PC-3 (cell line): ENCODE measurements at regions not wholly inside any gene's neighbourhood (a gene's known extent, or its start where the extent isn't known, plus 50 kb on each side); places are given as distances from the start of the nearest gene placed in this dataset.

Experiments used
- ATAC-seq: fragments of 200-7000 bp; cut with Tn5 transposase; 2 replicates; pipeline ENCODE4 v1.9.1; 2020; ENCODE audit warnings: mild to moderate bottlenecking, moderate library complexity
- BruUV-seq: library from RNA; stranded (reverse); fragments of 400-500 nt; replicated peaks from 2 replicates; lab custom pipeline; 2021; lab: Mats Ljungman, UMichigan
- CTCF ChIA-PET: fragments of 300-600 bp; sonication (Branson Sonifier 250); formaldehyde crosslinking; loops from one replicate; lab custom pipeline; 2022; ENCODE audit warnings: antibody characterized with exemption; lab: Charles Lee
- POLR2A ChIA-PET: fragments of 300-600 bp; sonication (Branson Sonifier 250); formaldehyde crosslinking; loops from one replicate; lab custom pipeline; 2022; ENCODE audit warnings: antibody characterized with exemption; ENCODE audit not compliant: unreplicated experiment; lab: Charles Lee
- DNase-seq: peaks from one replicate; pipeline ENCODE4 v3.0.0-alpha.2; 2015
- H2AFZ ChIP-seq: fragments of 300-600 bp; sonication (generic); 2 replicates; pipeline ENCODE4 v1.6.0; 2016; ENCODE audit warnings: antibody characterized with exemption, low read length
- H3F3A ChIP-seq: fragments of 300-600 bp; sonication (generic); one replicate; pipeline ENCODE4 v1.6.0; 2017; ENCODE audit warnings: antibody characterized with exemption, low read length, control low read depth, mild to moderate bottlenecking; ENCODE audit not compliant: unreplicated experiment
- H3K27ac ChIP-seq: fragments of 300-600 bp; sonication (generic); 2 replicates; pipeline ENCODE4 v1.5.1; 2016; ENCODE audit warnings: mild to moderate bottlenecking, low read length
- H3K27me3 ChIP-seq: fragments of 300-600 bp; sonication (generic); 2 replicates; pipeline ENCODE4 v1.6.1; 2016; ENCODE audit warnings: low read length, mixed read lengths
- H3K36me3 ChIP-seq: fragments of 300-600 bp; sonication (generic); 2 replicates; pipeline ENCODE4 v1.6.1; 2016; ENCODE audit warnings: low read depth, mixed run types, low read length, mixed read lengths
- H3K4me1 ChIP-seq: fragments of 300-600 bp; sonication (generic); 2 replicates; pipeline ENCODE4 v1.5.1; 2016; ENCODE audit warnings: low read length; ENCODE audit not compliant: insufficient read depth
- H3K4me2 ChIP-seq: fragments of 300-600 bp; sonication (generic); 2 replicates; pipeline ENCODE4 v1.6.0; 2016; ENCODE audit warnings: low read length
- H3K4me3 ChIP-seq: fragments of 300-600 bp; sonication (generic); 2 replicates; pipeline ENCODE4 v1.5.1; 2016; ENCODE audit warnings: mild to moderate bottlenecking, low read length, mixed read lengths
- H3K79me2 ChIP-seq: fragments of 300-600 bp; sonication (generic); 2 replicates; pipeline ENCODE4 v1.6.1; 2017; ENCODE audit warnings: low read length, mixed read lengths
- H3K9ac ChIP-seq: fragments of 300-600 bp; sonication (generic); 2 replicates; pipeline ENCODE4 v1.6.0; 2016; ENCODE audit warnings: mild to moderate bottlenecking, low read length
- H3K9me2 ChIP-seq: fragments of 300-600 bp; sonication (generic); replicated peaks from 2 replicates; pipeline ENCODE4 v1.6.1; 2016; ENCODE audit warnings: mixed run types, low read length, mixed read lengths
- H3K9me3 ChIP-seq: fragments of 300-600 bp; sonication (generic); 2 replicates; pipeline ENCODE4 v1.6.1; 2016; ENCODE audit warnings: low read length, mixed read lengths
- H4K20me1 ChIP-seq: fragments of 300-600 bp; sonication (generic); 2 replicates; pipeline ENCODE4 v1.6.1; 2016; ENCODE audit warnings: low read length, mixed read lengths
- EZH2 ChIP-seq: fragments of 300-600 bp; sonication (generic); IDR thresholded peaks from one replicate; pipeline ENCODE4 v1.6.1; 2017; ENCODE audit warnings: antibody characterized with exemption, mild to moderate bottlenecking, low read length; ENCODE audit not compliant: unreplicated experiment
- EZH2phosphoT487 ChIP-seq: fragments of 300-600 bp; sonication (generic); IDR thresholded peaks from 2 replicates; pipeline ENCODE4 v1.6.1; 2018; ENCODE audit warnings: mild to moderate bottlenecking, antibody characterized with exemption, low read length, borderline replicate concordance
- intact Hi-C: fragments of 100-400 bp; cut with micrococcal nuclease; formaldehyde crosslinking; loops from 2 replicates; pipeline ENCODE4 v1.9.0; 2023
- TF ChIP-seq, protein P1 (sequence below): fragments of 300-600 bp; sonication (generic); conservative IDR thresholded peaks from 2 replicates; pipeline ENCODE4 v1.5.1; 2017; ENCODE audit warnings: antibody characterized with exemption, low read depth, mild to moderate bottlenecking, low read length

- H3F3A ChIP-seq, result no peaks in the 10 kb centered on the region
Observed at GRCh38 chr7:42627626-42628025, 284.2 kb downstream of the C7orf25 start.

GRCh38 chr7:42627101-42627500, 284.8 kb downstream of the C7orf25 start:
- H3K4me1 ChIP-seq, result no peaks in the 10 kb centered on the region
- H3K9me2 ChIP-seq, result no peaks in the 10 kb centered on the region
- no peak for ATAC-seq
- no peak overlapping the region for H3K4me3 ChIP-seq
- no peak overlapping the region for H3K4me2 ChIP-seq
- H3F3A ChIP-seq, result no peaks in the 10 kb centered on the region
- BruUV-seq, result no TSS peak
- H3K9me3 ChIP-seq, result no peaks in the 10 kb centered on the region
- no peak overlapping the region for H3K9ac ChIP-seq
- H4K20me1 ChIP-seq, result no peaks in the 10 kb centered on the region
- no peak overlapping the region for H3K27ac ChIP-seq
- intact Hi-C loops, result no loop called here
- H2AFZ ChIP-seq, result no peak overlapping the region
- ChIA-PET CTCF (no interaction called here), POLR2A (no interaction called here)
- H3K36me3 ChIP-seq, result no peaks in the 10 kb centered on the region
- H3K27me3 ChIP-seq, result no peaks in the 10 kb centered on the region
- H3K79me2 ChIP-seq, result no peaks in the 10 kb centered on the region
- DNase-seq, result no peak
- TF ChIP-seq EZH2phosphoT487, result no peak
- TF ChIP-seq EZH2, result no peak
- TF ChIP-seq, protein P1, sequence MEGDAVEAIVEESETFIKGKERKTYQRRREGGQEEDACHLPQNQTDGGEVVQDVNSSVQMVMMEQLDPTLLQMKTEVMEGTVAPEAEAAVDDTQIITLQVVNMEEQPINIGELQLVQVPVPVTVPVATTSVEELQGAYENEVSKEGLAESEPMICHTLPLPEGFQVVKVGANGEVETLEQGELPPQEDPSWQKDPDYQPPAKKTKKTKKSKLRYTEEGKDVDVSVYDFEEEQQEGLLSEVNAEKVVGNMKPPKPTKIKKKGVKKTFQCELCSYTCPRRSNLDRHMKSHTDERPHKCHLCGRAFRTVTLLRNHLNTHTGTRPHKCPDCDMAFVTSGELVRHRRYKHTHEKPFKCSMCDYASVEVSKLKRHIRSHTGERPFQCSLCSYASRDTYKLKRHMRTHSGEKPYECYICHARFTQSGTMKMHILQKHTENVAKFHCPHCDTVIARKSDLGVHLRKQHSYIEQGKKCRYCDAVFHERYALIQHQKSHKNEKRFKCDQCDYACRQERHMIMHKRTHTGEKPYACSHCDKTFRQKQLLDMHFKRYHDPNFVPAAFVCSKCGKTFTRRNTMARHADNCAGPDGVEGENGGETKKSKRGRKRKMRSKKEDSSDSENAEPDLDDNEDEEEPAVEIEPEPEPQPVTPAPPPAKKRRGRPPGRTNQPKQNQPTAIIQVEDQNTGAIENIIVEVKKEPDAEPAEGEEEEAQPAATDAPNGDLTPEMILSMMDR, result no peak

More at GRCh38 chr7:42627626-42628025, 284.2 kb downstream of the C7orf25 start:
- no peak for DNase-seq
- ChIA-PET CTCF (no interaction called here), POLR2A (no interaction called here)
- H3K36me3 ChIP-seq, result no peaks in the 10 kb centered on the region
- H3K79me2 ChIP-seq, result no peaks in the 10 kb centered on the region
- H3K9ac ChIP-seq, result no peak overlapping the region
- H3K9me2 ChIP-seq, result no peaks in the 10 kb centered on the region
- no peak overlapping the region for H2AFZ ChIP-seq
- no peaks in the 10 kb centered on the region for H4K20me1 ChIP-seq
- H3K4me2 ChIP-seq, result no peak overlapping the region
- no peaks in the 10 kb centered on the region for H3K27me3 ChIP-seq
- H3K9me3 ChIP-seq, result no peaks in the 10 kb centered on the region
- no peaks in the 10 kb centered on the region for H3K4me1 ChIP-seq
- intact Hi-C loops, result no loop called here
- BruUV-seq, result no TSS peak
- no peak overlapping the region for H3K27ac ChIP-seq
- TF ChIP-seq, protein P1, result no peak
- TF ChIP-seq EZH2 (no peak), EZH2phosphoT487 (no peak)
- H3K4me3 ChIP-seq, result no peak overlapping the region
- ATAC-seq, result no peak

GRCh38 chr7:42625421-42625820, 286.4 kb downstream of the C7orf25 start:
- H3K27me3 ChIP-seq, result no peaks in the 10 kb centered on the region
- H3K4me1 ChIP-seq, result no peaks in the 10 kb centered on the region
- ATAC-seq (no peak), DNase-seq (no peak)
- no peaks in the 10 kb centered on the region for H3K9me2 ChIP-seq
- no peaks in the 10 kb centered on the region for H4K20me1 ChIP-seq
- no peak overlapping the region for H2AFZ ChIP-seq
- CTCF ChIA-PET, result interaction anchor here (1.0 kb wide), 1 partner anchor 218 kb away, joined by 3 read pairs; no protein-coding TSS in a partner anchor
- no peak overlapping the region for H3K4me3 ChIP-seq
- no peak overlapping the region for H3K9ac ChIP-seq
- H3K27ac ChIP-seq, result no peak overlapping the region
- no peak for TF ChIP-seq EZH2phosphoT487
- H3K79me2 ChIP-seq, result no peaks in the 10 kb centered on the region
- no TSS peak for BruUV-seq
- no peaks in the 10 kb centered on the region for H3F3A ChIP-seq
- POLR2A ChIA-PET, result interaction anchor here (0.6 kb wide), 1 partner anchor 446 kb away, joined by 6 read pairs; no protein-coding TSS in a partner anchor
- intact Hi-C loops, result no loop called here
- no peaks in the 10 kb centered on the region for H3K9me3 ChIP-seq
- H3K36me3 ChIP-seq, result no peaks in the 10 kb centered on the region
- H3K4me2 ChIP-seq, result no peak overlapping the region
